PC-3 (cell line): ENCODE measurements at regions not wholly inside any gene's neighbourhood (a gene's known extent, or its start where the extent isn't known, plus 50 kb on each side); places are given as distances from the start of the nearest gene placed in this dataset.

Source experiments
- EZH2 ChIP-seq: fragments of 300-600 bp; sonication (generic); IDR thresholded peaks from one replicate; pipeline ENCODE4 v1.6.1; 2017; ENCODE audit warnings: antibody characterized with exemption, mild to moderate bottlenecking, low read length; ENCODE audit not compliant: unreplicated experiment
- TF ChIP-seq, protein P1 (sequence below): fragments of 300-600 bp; sonication (generic); conservative IDR thresholded peaks from 2 replicates; pipeline ENCODE4 v1.5.1; 2017; ENCODE audit warnings: antibody characterized with exemption, low read depth, mild to moderate bottlenecking, low read length

GRCh38 chr15:99450896-99451358, 114.9 kb upstream of the MEF2A start:
- TF ChIP-seq, protein P1, sequence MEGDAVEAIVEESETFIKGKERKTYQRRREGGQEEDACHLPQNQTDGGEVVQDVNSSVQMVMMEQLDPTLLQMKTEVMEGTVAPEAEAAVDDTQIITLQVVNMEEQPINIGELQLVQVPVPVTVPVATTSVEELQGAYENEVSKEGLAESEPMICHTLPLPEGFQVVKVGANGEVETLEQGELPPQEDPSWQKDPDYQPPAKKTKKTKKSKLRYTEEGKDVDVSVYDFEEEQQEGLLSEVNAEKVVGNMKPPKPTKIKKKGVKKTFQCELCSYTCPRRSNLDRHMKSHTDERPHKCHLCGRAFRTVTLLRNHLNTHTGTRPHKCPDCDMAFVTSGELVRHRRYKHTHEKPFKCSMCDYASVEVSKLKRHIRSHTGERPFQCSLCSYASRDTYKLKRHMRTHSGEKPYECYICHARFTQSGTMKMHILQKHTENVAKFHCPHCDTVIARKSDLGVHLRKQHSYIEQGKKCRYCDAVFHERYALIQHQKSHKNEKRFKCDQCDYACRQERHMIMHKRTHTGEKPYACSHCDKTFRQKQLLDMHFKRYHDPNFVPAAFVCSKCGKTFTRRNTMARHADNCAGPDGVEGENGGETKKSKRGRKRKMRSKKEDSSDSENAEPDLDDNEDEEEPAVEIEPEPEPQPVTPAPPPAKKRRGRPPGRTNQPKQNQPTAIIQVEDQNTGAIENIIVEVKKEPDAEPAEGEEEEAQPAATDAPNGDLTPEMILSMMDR, result no peak
- no peak for TF ChIP-seq EZH2
